ENCODE measurements at regions not wholly inside any gene's neighbourhood (a gene's known extent, or its start where the extent isn't known, plus 50 kb on each side); places are given as distances from the start of the nearest gene placed in this dataset.

GRCh38 chrX:25536307-25536970 is 520.7 kb upstream of the ARX start:
- no peak for TF ChIP-seq POU2F2 (IDR thresholded peaks at IDR 0.05; ENCODE audit: low read depth, low read length)
- no peak for TF ChIP-seq PAX5 (IDR thresholded peaks at IDR 0.05; ENCODE audit: insufficient read depth, low read length, severe bottlenecking)
- no peak for TF ChIP-seq SPI1 (IDR thresholded peaks at IDR 0.05; ENCODE audit: low read depth, low read length)
- TF ChIP-seq POLR2A (IDR thresholded peaks at IDR 0.05; ENCODE audit: low read depth, low read length): no peak
- TF ChIP-seq TAF1 (IDR thresholded peaks at IDR 0.05; ENCODE audit: low read depth, low read length): no peak
- no peak for TF ChIP-seq POLR2AphosphoS5 (IDR thresholded peaks at IDR 0.05; ENCODE audit: low read depth, low read length)
- DNase-seq (ENCODE audit: insufficient read length, low spot score): no peak

GRCh38 chrX:25537699-25538098 is 521.9 kb upstream of the ARX start:
- TF ChIP-seq SPI1 (IDR thresholded peaks at IDR 0.05; ENCODE audit: low read depth, low read length) (no peak), PAX5 (IDR thresholded peaks at IDR 0.05; ENCODE audit: insufficient read depth, low read length, severe bottlenecking) (no peak), POLR2A (IDR thresholded peaks at IDR 0.05; ENCODE audit: low read depth, low read length) (no peak), POLR2AphosphoS5 (IDR thresholded peaks at IDR 0.05; ENCODE audit: low read depth, low read length) (no peak), TAF1 (IDR thresholded peaks at IDR 0.05; ENCODE audit: low read depth, low read length) (no peak), POU2F2 (IDR thresholded peaks at IDR 0.05; ENCODE audit: low read depth, low read length) (no peak)

More at GRCh38 chrX:25536307-25536970, 520.7 kb upstream of the ARX start:
- FAIRE-seq: no peak

GRCh38 chrX:25544641-25545040 is 528.9 kb upstream of the ARX start:
- DNase-seq (ENCODE audit: insufficient read length, low spot score) (no peak), FAIRE-seq (no peak)
- TF ChIP-seq POLR2AphosphoS5 (IDR thresholded peaks at IDR 0.05; ENCODE audit: low read depth, low read length) (no peak), SPI1 (IDR thresholded peaks at IDR 0.05; ENCODE audit: low read depth, low read length) (no peak), POU2F2 (IDR thresholded peaks at IDR 0.05; ENCODE audit: low read depth, low read length) (no peak), POLR2A (IDR thresholded peaks at IDR 0.05; ENCODE audit: low read depth, low read length) (no peak), PAX5 (IDR thresholded peaks at IDR 0.05; ENCODE audit: insufficient read depth, low read length, severe bottlenecking) (no peak), TAF1 (IDR thresholded peaks at IDR 0.05; ENCODE audit: low read depth, low read length) (no peak)

More at GRCh38 chrX:25537699-25538098, 521.9 kb upstream of the ARX start:
- no peak for DNase-seq (ENCODE audit: insufficient read length, low spot score)
- no peak for FAIRE-seq

- DNase-seq (ENCODE audit: insufficient read length, low spot score) (no peak), FAIRE-seq (no peak)
- no peak for TF ChIP-seq POLR2A (IDR thresholded peaks at IDR 0.05; ENCODE audit: low read depth, low read length)
- no peak for TF ChIP-seq PAX5 (IDR thresholded peaks at IDR 0.05; ENCODE audit: insufficient read depth, low read length, severe bottlenecking)
- no peak for TF ChIP-seq TAF1 (IDR thresholded peaks at IDR 0.05; ENCODE audit: low read depth, low read length)
- no peak for TF ChIP-seq POU2F2 (IDR thresholded peaks at IDR 0.05; ENCODE audit: low read depth, low read length)
- no peak for TF ChIP-seq POLR2AphosphoS5 (IDR thresholded peaks at IDR 0.05; ENCODE audit: low read depth, low read length)
- no peak for TF ChIP-seq SPI1 (IDR thresholded peaks at IDR 0.05; ENCODE audit: low read depth, low read length)
Measured at GRCh38 chrX:25548811-25549210, 533.0 kb upstream of the ARX start.

GRCh38 chrX:25555521-25555920 is 539.8 kb upstream of the ARX start:
- TF ChIP-seq POU2F2 (IDR thresholded peaks at IDR 0.05; ENCODE audit: low read depth, low read length): no peak
- no peak for TF ChIP-seq POLR2AphosphoS5 (IDR thresholded peaks at IDR 0.05; ENCODE audit: low read depth, low read length)
- no peak for TF ChIP-seq SPI1 (IDR thresholded peaks at IDR 0.05; ENCODE audit: low read depth, low read length)
- DNase-seq (ENCODE audit: insufficient read length, low spot score) (no peak), FAIRE-seq (no peak)

- peak; percentile 64 for FAIRE-seq
- no peak for DNase-seq (ENCODE audit: insufficient read length, low spot score)
- no peak for TF ChIP-seq TAF1 (IDR thresholded peaks at IDR 0.05; ENCODE audit: low read depth, low read length)
- no peak for TF ChIP-seq POLR2A (IDR thresholded peaks at IDR 0.05; ENCODE audit: low read depth, low read length)
- TF ChIP-seq SPI1 (IDR thresholded peaks at IDR 0.05; ENCODE audit: low read depth, low read length): no peak
- no peak for TF ChIP-seq POU2F2 (IDR thresholded peaks at IDR 0.05; ENCODE audit: low read depth, low read length)
- TF ChIP-seq POLR2AphosphoS5 (IDR thresholded peaks at IDR 0.05; ENCODE audit: low read depth, low read length): no peak
- no peak for TF ChIP-seq PAX5 (IDR thresholded peaks at IDR 0.05; ENCODE audit: insufficient read depth, low read length, severe bottlenecking)
Measured at GRCh38 chrX:25558137-25558536, 542.4 kb upstream of the ARX start.

- no peak for FAIRE-seq
- no peak for TF ChIP-seq TAF1 (IDR thresholded peaks at IDR 0.05; ENCODE audit: low read depth, low read length)
- no peak for TF ChIP-seq POLR2AphosphoS5 (IDR thresholded peaks at IDR 0.05; ENCODE audit: low read depth, low read length)
- no peak for TF ChIP-seq PAX5 (IDR thresholded peaks at IDR 0.05; ENCODE audit: insufficient read depth, low read length, severe bottlenecking)
- TF ChIP-seq POLR2A (IDR thresholded peaks at IDR 0.05; ENCODE audit: low read depth, low read length): no peak
- TF ChIP-seq POU2F2 (IDR thresholded peaks at IDR 0.05; ENCODE audit: low read depth, low read length): no peak
- no peak for TF ChIP-seq SPI1 (IDR thresholded peaks at IDR 0.05; ENCODE audit: low read depth, low read length)
- DNase-seq (ENCODE audit: insufficient read length, low spot score): no peak
Measured at GRCh38 chrX:25561190-25561589, 545.4 kb upstream of the ARX start.

- FAIRE-seq: no peak
- DNase-seq (ENCODE audit: insufficient read length, low spot score): no peak
- TF ChIP-seq PAX5 (IDR thresholded peaks at IDR 0.05; ENCODE audit: insufficient read depth, low read length, severe bottlenecking): no peak
- no peak for TF ChIP-seq POLR2A (IDR thresholded peaks at IDR 0.05; ENCODE audit: low read depth, low read length)
- TF ChIP-seq TAF1 (IDR thresholded peaks at IDR 0.05; ENCODE audit: low read depth, low read length): no peak
- no peak for TF ChIP-seq POLR2AphosphoS5 (IDR thresholded peaks at IDR 0.05; ENCODE audit: low read depth, low read length)
- no peak for TF ChIP-seq POU2F2 (IDR thresholded peaks at IDR 0.05; ENCODE audit: low read depth, low read length)
- TF ChIP-seq SPI1 (IDR thresholded peaks at IDR 0.05; ENCODE audit: low read depth, low read length): no peak
Measured at GRCh38 chrX:25573631-25574030, 557.9 kb upstream of the ARX start.

- FAIRE-seq (no peak), DNase-seq (ENCODE audit: insufficient read length, low spot score) (no peak)
- TF ChIP-seq TAF1 (IDR thresholded peaks at IDR 0.05; ENCODE audit: low read depth, low read length) (no peak), POU2F2 (IDR thresholded peaks at IDR 0.05; ENCODE audit: low read depth, low read length) (no peak), POLR2AphosphoS5 (IDR thresholded peaks at IDR 0.05; ENCODE audit: low read depth, low read length) (no peak), PAX5 (IDR thresholded peaks at IDR 0.05; ENCODE audit: insufficient read depth, low read length, severe bottlenecking) (no peak), POLR2A (IDR thresholded peaks at IDR 0.05; ENCODE audit: low read depth, low read length) (no peak), SPI1 (IDR thresholded peaks at IDR 0.05; ENCODE audit: low read depth, low read length) (no peak)
Measured at GRCh38 chrX:25596921-25597320, 541.2 kb upstream of the MAGEB18 start.

GRCh38 chrX:25597551-25597950 is 540.6 kb upstream of the MAGEB18 start:
- FAIRE-seq (no peak), DNase-seq (ENCODE audit: insufficient read length, low spot score) (no peak)
- TF ChIP-seq POU2F2 (IDR thresholded peaks at IDR 0.05; ENCODE audit: low read depth, low read length): no peak
- no peak for TF ChIP-seq POLR2AphosphoS5 (IDR thresholded peaks at IDR 0.05; ENCODE audit: low read depth, low read length)
- TF ChIP-seq POLR2A (IDR thresholded peaks at IDR 0.05; ENCODE audit: low read depth, low read length): no peak
- no peak for TF ChIP-seq PAX5 (IDR thresholded peaks at IDR 0.05; ENCODE audit: insufficient read depth, low read length, severe bottlenecking)
- TF ChIP-seq TAF1 (IDR thresholded peaks at IDR 0.05; ENCODE audit: low read depth, low read length): no peak
- TF ChIP-seq SPI1 (IDR thresholded peaks at IDR 0.05; ENCODE audit: low read depth, low read length): no peak
